ENCODE measurements at regions not wholly inside any gene's neighbourhood (a gene's known extent, or its start where the extent isn't known, plus 50 kb on each side); places are given as distances from the start of the nearest gene placed in this dataset.

DNA sequence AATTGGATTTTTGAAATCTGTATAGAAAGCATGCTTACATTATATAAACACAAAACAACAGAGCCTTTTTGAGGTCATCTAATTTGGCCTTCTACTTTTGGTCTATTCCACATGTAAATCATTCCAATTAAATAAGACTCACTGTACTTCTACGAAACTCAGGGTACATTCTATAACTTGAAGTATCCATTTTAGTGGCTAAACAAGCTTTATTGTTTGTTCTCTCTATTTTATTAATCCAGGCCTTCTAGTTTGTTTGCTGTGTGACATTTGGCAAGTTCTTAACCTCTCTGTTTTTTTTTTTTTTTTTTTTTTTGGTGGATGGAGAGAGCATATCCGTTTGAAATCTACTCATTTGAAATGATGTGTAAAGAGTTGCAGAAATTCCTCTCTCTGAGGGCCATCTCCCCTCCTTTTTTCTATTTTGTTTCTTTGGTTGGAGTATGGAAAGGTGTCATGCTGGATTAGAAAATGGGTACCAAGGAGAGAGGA lies 58.1 kb upstream of the C12orf71 start:
- TF ChIP-seq, protein P1, sequence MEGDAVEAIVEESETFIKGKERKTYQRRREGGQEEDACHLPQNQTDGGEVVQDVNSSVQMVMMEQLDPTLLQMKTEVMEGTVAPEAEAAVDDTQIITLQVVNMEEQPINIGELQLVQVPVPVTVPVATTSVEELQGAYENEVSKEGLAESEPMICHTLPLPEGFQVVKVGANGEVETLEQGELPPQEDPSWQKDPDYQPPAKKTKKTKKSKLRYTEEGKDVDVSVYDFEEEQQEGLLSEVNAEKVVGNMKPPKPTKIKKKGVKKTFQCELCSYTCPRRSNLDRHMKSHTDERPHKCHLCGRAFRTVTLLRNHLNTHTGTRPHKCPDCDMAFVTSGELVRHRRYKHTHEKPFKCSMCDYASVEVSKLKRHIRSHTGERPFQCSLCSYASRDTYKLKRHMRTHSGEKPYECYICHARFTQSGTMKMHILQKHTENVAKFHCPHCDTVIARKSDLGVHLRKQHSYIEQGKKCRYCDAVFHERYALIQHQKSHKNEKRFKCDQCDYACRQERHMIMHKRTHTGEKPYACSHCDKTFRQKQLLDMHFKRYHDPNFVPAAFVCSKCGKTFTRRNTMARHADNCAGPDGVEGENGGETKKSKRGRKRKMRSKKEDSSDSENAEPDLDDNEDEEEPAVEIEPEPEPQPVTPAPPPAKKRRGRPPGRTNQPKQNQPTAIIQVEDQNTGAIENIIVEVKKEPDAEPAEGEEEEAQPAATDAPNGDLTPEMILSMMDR (IDR thresholded peaks at IDR 0.05; ENCODE audit: borderline replicate concordance, extremely low read depth, low read length, poor library complexity, severe bottlenecking): no peak
- TF ChIP-seq EZH2 (IDR thresholded peaks at IDR 0.05; ENCODE audit: borderline replicate concordance, low read depth, low read length, severe bottlenecking): no peak

Data from DND-41 (cell line).